ENCODE measurements at regions not wholly inside any gene's neighbourhood (a gene's known extent, or its start where the extent isn't known, plus 50 kb on each side); places are given as distances from the start of the nearest gene placed in this dataset.

DNA sequence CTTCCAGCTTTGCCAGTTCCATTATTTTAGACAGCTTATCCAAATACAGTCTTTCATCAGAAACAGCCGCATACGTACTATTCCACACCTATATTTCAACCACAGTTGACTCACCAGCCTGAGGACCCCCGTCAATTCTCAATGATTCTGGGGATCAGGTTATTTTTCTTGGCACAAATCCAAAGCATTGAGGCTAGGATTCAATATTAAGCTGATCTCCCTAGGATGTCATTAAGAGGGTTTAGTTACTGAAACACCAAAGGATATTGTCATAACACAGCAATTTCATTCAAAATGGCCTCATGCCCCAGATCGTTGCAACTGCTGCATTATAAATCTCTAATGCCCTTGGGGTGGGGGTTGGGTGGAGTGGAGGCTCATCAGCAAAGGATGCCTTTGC lies 214.6 kb downstream of the PTEN start:
- Histone ChIP-seq H3K27me3 (no peaks in the 10 kb centered on the region), H3K27ac (no peak overlapping the region), H3K36me3 (no peaks in the 10 kb centered on the region), H3K4me1 (peaks cover 0 to 22% (median 12%) of the 10 kb centered on the region in 4 donors), H3K4me3 (no peak overlapping the region), H3K9me3 (no peaks in the 10 kb centered on the region)
- intact Hi-C loops (cut with DNase I; ENCODE audit: low total_unique reads), result no loop called here
- 82 to 95% methylated on average over 3 to 4 of the region's 4 CpGs for WGBS, 2 donors (ENCODE audit: low coverage in 1 of 2)
- in situ Hi-C loops (cut with MboI; ENCODE audit: low pct_ligation_motif_present in 1 of 4, low pct_unique_long_range_greater_than_20kb in 1 of 4, low sequenced_read_pairs in 3 of 4), result no loop called here
- TF ChIP-seq EP300 (IDR thresholded peaks at IDR 0.05; ENCODE audit: low read depth), result no peak
- TF ChIP-seq POLR2AphosphoS5 (IDR thresholded peaks at IDR 0.05), result no peak
- TF ChIP-seq CTCF (IDR thresholded peaks at IDR 0.05), result no peak
- TF ChIP-seq POLR2A (IDR thresholded peaks at IDR 0.05), result no peak
- DNase-seq, result no peak

DNA sequence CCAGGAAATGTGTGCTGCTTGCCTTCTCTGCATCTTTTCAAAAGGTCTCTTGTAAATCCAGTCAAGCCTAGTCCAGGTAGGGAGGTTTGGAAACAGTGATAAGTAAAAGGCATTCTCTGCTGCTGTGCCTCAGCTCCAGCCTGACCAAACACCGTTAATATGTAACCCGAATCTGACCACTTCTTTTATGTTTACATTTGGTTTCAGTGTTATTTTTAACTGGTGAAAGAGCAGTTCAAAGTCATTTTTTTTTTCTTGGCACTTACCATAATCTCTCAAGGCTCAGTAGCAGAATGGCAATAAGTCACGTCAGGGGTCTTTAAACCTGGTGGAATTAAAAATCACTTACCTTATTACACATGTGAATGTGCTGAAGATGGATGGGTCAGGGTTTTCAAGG lies 216.8 kb downstream of the PTEN start:
- H3K27me3 ChIP-seq, result no peaks in the 10 kb centered on the region
- in situ Hi-C loops (cut with MboI; ENCODE audit: low pct_ligation_motif_present in 1 of 4, low pct_unique_long_range_greater_than_20kb in 1 of 4, low sequenced_read_pairs in 3 of 4), result no loop called here
- H3K27ac ChIP-seq, result no peak overlapping the region
- no peaks in the 10 kb centered on the region for H3K9me3 ChIP-seq
- WGBS, 2 donors (ENCODE audit: low coverage in 1 of 2), result 10 to 11% methylated on average over 3 of the region's 3 CpGs
- intact Hi-C loops (cut with DNase I; ENCODE audit: low total_unique reads), result no loop called here
- DNase-seq, result no peak
- H3K36me3 ChIP-seq, result no peaks in the 10 kb centered on the region
- H3K4me3 ChIP-seq, result no peak overlapping the region
- TF ChIP-seq CTCF (IDR thresholded peaks at IDR 0.05) (no peak), EP300 (IDR thresholded peaks at IDR 0.05; ENCODE audit: low read depth) (no peak), POLR2A (IDR thresholded peaks at IDR 0.05) (no peak), POLR2AphosphoS5 (IDR thresholded peaks at IDR 0.05) (no peak)
- H3K4me1 ChIP-seq, result peaks cover 0 to 22% (median 12%) of the 10 kb centered on the region in 4 donors

DNA sequence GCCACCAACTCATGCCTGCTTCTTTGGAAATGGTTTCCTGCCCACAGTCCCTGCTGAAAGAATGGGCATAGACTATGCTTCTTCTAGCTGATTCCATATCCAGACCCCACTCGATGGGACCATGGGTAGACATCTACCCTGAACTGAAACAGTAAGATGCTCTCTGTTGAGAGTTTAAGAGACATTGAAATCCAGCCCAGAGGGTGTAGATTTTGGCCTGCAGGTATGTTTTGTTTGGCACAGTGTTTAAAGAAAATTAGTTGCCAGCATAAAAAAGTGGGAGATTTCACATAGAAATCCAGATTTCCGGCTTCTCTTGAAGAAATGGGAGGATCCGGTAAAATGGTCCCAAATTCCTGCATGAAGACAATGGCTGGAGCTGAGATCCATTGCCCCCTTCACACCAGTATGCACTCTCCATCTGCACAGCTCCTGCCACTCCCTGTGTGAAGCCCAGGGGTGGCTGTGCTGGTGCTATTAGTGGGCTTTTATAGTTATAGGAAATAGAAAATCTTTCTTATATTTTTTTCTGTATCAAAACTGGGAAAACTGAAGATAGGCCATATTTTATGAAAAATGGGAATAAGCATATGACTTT lies 218.1 kb downstream of the PTEN start:
- DNase-seq, result no peak
- no peak overlapping the region for H3K4me3 ChIP-seq
- 97 to 100% methylated on average over 3 of the region's 3 CpGs for WGBS, 2 donors (ENCODE audit: low coverage in 1 of 2)
- intact Hi-C loops (cut with DNase I; ENCODE audit: low total_unique reads), result no loop called here
- H3K4me1 ChIP-seq, result peaks cover 0 to 14% (median 12%) of the 10 kb centered on the region in 4 donors
- in situ Hi-C loops (cut with MboI; ENCODE audit: low pct_ligation_motif_present in 1 of 4, low pct_unique_long_range_greater_than_20kb in 1 of 4, low sequenced_read_pairs in 3 of 4), result no loop called here
- no peaks in the 10 kb centered on the region for H3K36me3 ChIP-seq
- no peak overlapping the region for H3K27ac ChIP-seq
- no peaks in the 10 kb centered on the region for H3K9me3 ChIP-seq
- H3K27me3 ChIP-seq, result no peaks in the 10 kb centered on the region
- TF ChIP-seq CTCF (IDR thresholded peaks at IDR 0.05) (no peak), POLR2A (IDR thresholded peaks at IDR 0.05) (no peak), EP300 (IDR thresholded peaks at IDR 0.05; ENCODE audit: low read depth) (no peak)

DNA sequence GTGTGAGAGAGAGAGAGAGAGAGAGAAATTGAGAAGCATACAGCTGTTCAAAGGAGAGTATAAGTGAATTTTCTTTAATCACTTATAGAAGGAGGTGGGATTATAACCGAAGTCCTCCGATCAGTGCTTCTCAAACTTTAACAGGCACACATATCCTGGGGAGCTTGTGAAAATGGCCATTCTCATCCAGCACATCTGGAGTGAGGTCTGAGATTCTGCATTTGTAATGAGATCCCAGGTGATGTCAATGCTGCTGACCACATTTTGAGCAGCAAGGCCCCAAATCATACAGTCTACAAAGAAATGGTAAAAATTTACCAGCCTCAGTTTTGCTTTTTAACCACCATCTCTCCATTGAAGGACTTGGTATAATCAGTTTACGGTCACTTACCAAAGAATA lies 219.0 kb downstream of the PTEN start:
- no peaks in the 10 kb centered on the region for H3K9me3 ChIP-seq
- no peak overlapping the region for H3K4me3 ChIP-seq
- DNase-seq, result no peak
- H3K27me3 ChIP-seq, result no peaks in the 10 kb centered on the region
- no peak overlapping the region for H3K27ac ChIP-seq
- 82 to 95% methylated on average over 2 to 3 of the region's 3 CpGs for WGBS, 2 donors (ENCODE audit: low coverage in 1 of 2)
- in situ Hi-C loops (cut with MboI; ENCODE audit: low pct_ligation_motif_present in 1 of 4, low pct_unique_long_range_greater_than_20kb in 1 of 4, low sequenced_read_pairs in 3 of 4) (no loop called here), intact Hi-C loops (cut with DNase I; ENCODE audit: low total_unique reads) (no loop called here)
- TF ChIP-seq EP300 (IDR thresholded peaks at IDR 0.05; ENCODE audit: low read depth) (no peak), POLR2AphosphoS5 (IDR thresholded peaks at IDR 0.05) (no peak), CTCF (IDR thresholded peaks at IDR 0.05) (no peak), POLR2A (IDR thresholded peaks at IDR 0.05) (no peak)
- H3K4me1 ChIP-seq, result peaks cover 0 to 14% (median 12%) of the 10 kb centered on the region in 4 donors
- no peaks in the 10 kb centered on the region for H3K36me3 ChIP-seq

Measured in transverse colon (tissue), 4 donors.